ENCODE measurements at regions not wholly inside any gene's neighbourhood (a gene's known extent, or its start where the extent isn't known, plus 50 kb on each side); places are given as distances from the start of the nearest gene placed in this dataset.

DNA sequence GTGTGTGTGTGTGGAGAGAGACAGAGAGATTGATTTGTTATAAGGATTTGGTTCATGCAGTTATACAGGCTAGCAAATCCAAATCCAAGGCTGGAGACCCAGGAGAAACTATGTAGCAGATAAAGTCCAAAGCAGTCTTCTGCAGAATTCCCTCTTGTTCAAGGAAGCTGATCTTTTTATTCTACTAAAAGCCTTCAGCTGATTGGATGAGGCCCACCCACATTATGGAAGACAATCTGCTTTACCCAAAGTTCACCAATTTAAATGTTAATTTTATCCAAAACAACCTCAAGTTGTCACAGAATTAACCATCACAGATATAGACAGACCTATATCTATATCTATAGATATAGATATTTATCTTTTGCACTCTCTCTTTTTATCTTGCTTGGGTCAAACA is 67.0 kb downstream of the TPBG start:
- TF ChIP-seq POLR2A (IDR thresholded peaks at IDR 0.05) (no peak), POLR2AphosphoS5 (IDR thresholded peaks at IDR 0.05) (no peak)
- TF ChIP-seq, protein P1, sequence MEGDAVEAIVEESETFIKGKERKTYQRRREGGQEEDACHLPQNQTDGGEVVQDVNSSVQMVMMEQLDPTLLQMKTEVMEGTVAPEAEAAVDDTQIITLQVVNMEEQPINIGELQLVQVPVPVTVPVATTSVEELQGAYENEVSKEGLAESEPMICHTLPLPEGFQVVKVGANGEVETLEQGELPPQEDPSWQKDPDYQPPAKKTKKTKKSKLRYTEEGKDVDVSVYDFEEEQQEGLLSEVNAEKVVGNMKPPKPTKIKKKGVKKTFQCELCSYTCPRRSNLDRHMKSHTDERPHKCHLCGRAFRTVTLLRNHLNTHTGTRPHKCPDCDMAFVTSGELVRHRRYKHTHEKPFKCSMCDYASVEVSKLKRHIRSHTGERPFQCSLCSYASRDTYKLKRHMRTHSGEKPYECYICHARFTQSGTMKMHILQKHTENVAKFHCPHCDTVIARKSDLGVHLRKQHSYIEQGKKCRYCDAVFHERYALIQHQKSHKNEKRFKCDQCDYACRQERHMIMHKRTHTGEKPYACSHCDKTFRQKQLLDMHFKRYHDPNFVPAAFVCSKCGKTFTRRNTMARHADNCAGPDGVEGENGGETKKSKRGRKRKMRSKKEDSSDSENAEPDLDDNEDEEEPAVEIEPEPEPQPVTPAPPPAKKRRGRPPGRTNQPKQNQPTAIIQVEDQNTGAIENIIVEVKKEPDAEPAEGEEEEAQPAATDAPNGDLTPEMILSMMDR (IDR thresholded peaks at IDR 0.05) = no peak

Data from breast epithelium (tissue), 3 donors.